GM18867 (cell line): ENCODE measurements at regions not wholly inside any gene's neighbourhood (a gene's known extent, or its start where the extent isn't known, plus 50 kb on each side); places are given as distances from the start of the nearest gene placed in this dataset.

ENCODE experiments used
- ATAC-seq: cut with Tn5 transposase; IDR thresholded peaks from one replicate; pipeline ENCODE4 v1.9.1; 2021; ENCODE audit warnings: mild to moderate bottlenecking, moderate library complexity; ENCODE audit not compliant: unreplicated experiment

- ATAC-seq = no peak
Observed at GRCh38 chr13:22463089-22463488, 717.7 kb upstream of the SGCG start.

DNA sequence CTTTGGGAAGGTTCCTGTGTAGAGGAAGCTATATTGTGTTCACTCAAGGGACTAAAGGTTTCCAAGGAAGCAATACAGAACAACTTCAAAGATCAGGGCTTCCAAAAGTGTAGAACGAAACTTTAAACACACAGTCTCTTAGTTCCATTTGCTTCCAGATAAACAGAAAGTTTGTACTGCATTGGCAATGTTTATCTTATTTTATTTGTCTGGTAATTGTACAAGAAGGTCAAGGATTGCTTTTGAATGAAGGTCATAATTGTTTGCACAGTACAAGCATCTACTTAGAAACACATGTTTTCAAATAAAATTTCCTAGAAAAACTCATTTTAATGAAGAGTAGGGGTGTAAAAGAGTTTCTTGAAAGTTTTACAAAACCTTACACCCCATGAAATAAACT lies 712.7 kb upstream of the SGCG start:
- ATAC-seq = no peak

DNA sequence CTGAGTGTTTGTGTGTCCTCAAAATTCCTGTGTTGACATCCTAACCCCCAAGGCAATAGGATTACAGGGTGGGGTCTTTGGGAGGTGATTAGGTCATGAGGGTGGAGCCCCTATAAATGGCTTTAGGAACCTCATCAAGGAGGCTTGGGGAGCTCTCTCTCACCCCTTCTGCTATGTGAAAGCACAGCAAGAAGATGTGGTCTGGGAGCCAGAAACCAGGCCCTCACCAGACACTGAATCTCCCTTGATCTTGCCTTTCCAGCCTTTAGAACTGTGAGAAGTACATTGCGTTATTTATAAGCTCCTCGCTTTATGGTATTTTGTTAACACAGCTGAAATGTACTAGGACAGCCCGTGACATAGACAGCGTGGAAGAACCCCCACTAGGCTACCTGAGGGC lies 712.0 kb upstream of the SGCG start:
- ATAC-seq = no peak

DNA sequence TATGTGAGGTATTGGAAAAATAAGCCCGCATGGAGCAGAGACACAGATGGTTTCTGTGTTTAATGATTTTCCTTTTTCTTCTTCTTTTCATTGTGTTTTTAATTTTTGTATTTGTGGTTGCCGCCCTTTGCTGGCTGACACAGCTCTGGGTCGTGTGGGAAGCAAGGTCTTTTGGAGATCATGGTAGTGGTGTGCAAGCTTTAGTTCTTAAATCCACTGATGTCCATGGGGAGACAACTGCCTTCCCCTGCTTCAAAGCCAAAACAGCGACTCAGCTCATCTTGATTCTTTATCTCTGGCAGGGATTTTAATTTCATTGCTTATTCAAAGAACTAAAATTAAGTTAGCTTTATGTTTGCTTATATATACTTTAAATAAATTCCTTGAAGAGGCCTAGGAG lies 711.3 kb upstream of the SGCG start:
- ATAC-seq = no peak

GRCh38 chr13:22470075-22470474 lies 710.7 kb upstream of the SGCG start:
- ATAC-seq = no peak

DNA sequence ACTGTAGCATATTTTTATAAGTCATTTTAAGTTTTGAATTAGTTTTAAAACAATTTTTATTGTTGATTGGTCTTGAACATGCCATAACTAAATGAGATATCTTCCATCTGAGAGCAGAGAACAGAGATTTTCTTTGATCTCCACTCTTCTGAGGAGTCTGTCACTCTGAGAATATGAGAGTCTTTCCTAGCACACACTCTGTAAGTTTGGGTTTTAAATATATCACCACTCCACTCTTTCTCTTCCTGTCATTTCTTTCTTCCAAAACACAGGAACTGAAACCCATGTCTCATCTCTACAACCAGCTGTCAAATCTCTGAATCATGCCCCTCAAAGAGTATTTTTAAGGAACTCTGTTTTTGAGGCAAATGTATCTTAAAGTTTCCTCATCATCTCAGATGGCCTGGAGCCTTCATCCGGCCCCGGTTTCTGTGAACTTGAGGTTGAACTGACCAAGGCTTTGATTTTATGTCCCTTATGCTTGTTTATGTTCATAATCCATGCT lies 698.2 kb upstream of the SGCG start:
- no peak for ATAC-seq

DNA sequence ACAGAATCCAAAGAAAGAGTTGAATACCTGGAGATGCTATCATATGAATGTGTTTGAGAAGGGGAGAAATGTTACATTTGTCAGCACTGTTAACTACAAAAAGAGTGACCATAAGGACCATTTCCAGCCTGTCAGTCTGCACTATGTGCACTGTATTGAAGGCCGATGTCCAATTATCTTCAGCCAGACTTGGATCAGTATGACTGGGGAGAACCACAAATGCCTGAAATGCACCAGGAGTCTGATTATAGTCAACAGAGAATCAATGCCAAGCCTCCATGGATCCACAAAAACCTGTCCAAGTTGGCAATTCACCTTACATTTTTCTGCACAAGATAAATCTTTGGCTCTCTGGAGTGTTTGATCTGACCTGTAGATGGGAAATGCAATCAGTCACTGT lies 697.5 kb upstream of the SGCG start:
- no peak for ATAC-seq

DNA sequence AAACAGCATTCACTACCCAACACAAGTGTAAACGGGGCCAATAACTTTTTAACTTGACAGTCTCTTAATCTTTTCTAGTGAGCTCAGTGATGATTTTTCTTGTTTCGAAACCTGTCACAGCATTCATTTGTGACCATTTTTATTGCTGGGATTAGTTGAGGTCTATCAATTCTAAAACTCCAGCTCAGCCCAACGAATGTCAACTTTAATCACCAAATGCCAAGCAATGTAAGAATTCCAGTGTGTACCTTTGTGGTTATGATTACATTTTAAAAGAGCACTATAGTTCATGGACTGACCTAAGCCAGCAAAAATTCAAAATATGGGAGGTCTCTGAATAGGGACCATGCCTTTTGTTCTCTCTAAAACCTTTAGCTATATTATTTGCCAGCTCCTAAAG lies 694.3 kb upstream of the SGCG start:
- no peak for ATAC-seq

- no peak for ATAC-seq
Observed at GRCh38 chr13:22487932-22488331, 692.8 kb upstream of the SGCG start.

DNA sequence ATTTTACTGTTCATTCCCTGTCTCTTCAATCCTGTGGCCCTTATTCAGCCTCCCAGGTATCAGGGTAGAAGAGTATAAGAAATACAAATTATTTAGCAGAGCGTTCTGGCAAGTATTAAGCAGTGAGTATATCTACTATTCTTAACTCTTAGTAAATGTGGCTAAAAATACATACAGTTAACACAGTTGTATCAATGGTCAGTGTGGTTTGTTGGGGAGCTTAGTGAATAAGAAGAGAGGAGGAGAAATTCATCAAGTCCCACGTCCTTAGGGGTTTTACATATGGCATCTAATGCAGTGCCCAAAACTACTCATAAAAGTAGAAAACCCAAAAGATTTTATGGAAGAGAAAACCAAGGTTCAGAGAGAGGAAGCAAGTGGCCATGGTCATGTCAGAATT lies 691.0 kb upstream of the SGCG start:
- no peak for ATAC-seq

DNA sequence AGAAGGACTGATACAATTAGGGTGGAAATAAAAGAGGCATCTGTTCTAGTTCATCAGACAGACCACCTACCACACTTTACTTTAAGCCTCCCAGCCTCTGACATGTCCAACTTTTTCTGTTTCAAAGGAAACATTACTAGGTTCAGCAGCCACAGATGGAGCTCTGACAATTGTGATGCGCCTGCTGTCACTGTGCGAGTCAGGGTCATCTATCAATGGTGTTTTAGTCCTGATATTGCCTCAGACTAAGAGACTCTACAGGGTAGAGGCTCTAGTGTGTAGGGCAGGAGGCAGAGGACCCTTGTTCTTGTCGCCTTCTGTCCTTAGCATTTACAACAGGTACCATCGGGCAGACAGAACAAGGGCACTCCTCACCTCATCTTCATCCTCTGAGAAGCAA lies 685.0 kb upstream of the SGCG start:
- ATAC-seq = no peak

DNA sequence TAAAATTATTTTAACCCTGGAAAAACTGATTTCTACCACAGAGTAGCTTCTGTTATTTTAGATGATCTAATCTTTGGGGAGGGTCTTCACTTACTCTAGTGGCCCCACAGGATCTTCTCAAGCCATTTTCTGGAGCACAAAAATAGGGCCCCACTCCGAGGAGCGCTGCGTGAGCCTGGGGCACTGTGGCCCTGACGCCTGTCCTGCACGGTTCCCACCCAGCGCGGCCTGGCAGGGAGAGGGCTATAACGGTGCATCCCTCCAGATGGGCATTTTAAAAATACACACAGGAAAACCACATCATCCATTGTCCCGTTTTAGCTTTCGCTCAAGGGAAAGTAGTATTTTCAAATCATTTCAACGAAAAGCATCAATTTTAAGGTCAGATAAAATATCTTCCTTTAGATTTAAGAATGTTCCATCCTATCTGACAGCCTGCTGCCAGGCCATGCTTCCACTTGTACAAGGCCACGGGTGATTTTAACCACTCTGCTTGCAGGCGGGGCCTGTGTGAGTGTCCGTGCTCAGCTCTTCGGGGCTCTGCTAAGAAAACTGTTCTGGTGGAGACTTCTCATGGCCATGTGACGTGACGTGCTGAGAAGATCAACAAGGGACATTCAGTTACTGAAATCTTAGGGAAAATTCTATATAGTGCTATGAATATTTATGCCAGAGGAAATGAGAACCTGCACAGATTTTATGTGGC lies 683.8 kb upstream of the SGCG start:
- ATAC-seq = no peak

- no peak for ATAC-seq
Observed at GRCh38 chr13:22497991-22498780, 682.6 kb upstream of the SGCG start.

DNA sequence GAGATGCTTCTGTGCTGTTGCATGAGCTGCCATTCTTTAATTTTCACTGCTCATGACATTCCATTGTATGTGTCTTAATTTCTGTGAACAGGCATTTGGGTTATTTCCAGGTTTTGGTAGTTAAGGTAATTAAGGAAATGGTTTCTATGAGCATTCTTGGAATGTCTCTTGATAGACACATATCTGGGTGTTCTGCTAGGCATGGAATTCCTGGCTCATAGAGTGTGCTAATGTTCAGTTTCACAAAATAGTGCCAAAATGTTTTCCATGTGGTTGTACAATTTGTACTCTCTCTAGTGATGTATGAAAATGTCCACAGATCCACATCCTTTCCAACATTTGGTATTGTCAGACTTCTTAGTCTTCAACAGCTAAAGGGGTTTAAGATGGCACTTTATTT lies 680.9 kb upstream of the SGCG start:
- no peak for ATAC-seq

GRCh38 chr13:22505489-22505888 lies 675.3 kb upstream of the SGCG start:
- no peak for ATAC-seq

- ATAC-seq = no peak
Observed at GRCh38 chr13:22506096-22506691, 674.6 kb upstream of the SGCG start.

DNA sequence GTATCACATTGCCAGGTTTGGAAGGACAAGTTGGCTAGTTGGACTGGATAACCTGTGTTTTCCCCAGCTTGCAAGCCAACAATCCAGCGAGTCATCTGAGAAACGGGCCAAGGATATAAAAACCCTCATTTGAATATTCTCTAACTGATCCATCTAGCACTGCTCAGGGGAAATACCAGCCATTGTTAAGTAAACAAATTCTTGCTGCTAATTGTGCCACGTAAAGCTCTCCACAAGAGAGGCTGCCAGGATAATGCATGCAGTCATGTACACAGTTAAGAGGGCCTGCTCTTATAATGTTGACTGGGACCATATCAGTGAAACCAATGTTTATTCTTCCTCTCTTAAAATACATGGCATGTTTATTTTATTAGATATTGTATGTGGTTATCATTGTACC lies 663.2 kb upstream of the SGCG start:
- no peak for ATAC-seq

GRCh38 chr13:22536851-22537250 lies 643.9 kb upstream of the SGCG start:
- ATAC-seq = no peak

- ATAC-seq = no peak
Observed at GRCh38 chr13:22538400-22538799, 642.4 kb upstream of the SGCG start.

DNA sequence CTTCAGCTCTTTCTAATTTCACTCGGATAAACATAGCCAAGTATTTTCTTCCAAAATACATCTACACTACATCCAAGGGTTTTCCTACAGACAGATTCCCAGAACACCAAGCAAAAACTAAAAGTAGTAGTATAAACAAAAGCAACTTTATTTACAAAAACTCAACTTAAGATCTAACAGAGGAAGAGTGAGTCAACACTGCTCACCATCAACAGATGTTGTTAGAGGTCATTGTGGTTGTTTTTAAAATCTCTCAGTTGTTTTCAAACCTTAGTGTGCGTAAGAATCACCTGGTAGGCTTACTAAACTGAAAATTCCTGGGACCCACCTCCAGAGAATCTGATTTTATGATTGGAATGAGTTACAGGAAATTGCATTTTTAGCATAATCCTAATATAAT lies 631.7 kb upstream of the SGCG start:
- ATAC-seq = no peak

- ATAC-seq = no peak
Observed at GRCh38 chr13:22561581-22561980, 619.2 kb upstream of the SGCG start.

GRCh38 chr13:22562116-22562515 lies 618.7 kb upstream of the SGCG start:
- no peak for ATAC-seq
